Limb (tissue), 2 donors: ENCODE measurements at regions not wholly inside any gene's neighbourhood (a gene's known extent, or its start where the extent isn't known, plus 50 kb on each side); places are given as distances from the start of the nearest gene placed in this dataset.

ENCODE experiments used
- DNase-seq, 2 donors: peaks; one replicate each; pipeline ENCODE4 v3.0.0-alpha.2; 2016; ENCODE audit errors: extremely low spot score in 2 of 2

DNA sequence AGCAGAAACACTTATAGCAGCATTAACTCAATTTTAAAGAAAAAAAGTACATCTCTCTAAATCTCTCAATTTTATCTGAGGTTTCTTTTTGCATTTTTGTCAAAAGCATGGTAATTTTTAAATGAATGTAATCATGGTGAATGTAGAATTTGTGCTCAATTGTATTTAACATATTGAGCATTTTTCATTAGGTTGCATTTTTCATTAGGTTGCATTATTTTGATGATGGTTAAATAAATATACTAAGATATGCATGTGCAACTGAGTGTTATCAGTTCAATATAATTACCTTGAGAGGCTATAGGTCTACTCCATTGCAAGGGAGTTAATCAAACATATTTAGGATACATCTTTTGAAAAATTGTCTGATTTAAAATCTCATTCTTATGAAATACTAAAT, 355.1 kb upstream of the SPTLC3 start:
- no peak for DNase-seq

DNA sequence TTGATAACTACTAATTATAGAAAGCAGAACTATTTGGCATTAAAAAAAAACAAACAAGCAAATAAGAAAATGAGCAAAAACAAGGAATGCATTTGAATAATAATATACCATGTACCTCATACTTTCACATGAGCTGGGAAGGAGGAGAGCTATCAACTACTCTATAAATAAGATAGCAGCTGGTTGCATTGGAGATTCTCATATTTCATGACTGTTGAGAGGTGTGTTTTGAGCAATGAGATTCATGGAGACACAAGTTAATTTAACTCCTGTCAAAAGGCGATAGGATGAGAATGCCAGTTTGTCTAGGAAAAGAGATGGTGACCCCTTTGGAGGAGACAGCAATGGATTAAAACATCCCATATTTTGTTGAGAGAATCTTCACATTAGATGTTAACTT, 348.8 kb upstream of the SPTLC3 start:
- peak in 1 of 2 donors; percentile 17 for DNase-seq

GRCh38 chr20:12660918-12661317, 347.9 kb upstream of the SPTLC3 start:
- peak in 1 of 2 donors; percentile 32 for DNase-seq

DNA sequence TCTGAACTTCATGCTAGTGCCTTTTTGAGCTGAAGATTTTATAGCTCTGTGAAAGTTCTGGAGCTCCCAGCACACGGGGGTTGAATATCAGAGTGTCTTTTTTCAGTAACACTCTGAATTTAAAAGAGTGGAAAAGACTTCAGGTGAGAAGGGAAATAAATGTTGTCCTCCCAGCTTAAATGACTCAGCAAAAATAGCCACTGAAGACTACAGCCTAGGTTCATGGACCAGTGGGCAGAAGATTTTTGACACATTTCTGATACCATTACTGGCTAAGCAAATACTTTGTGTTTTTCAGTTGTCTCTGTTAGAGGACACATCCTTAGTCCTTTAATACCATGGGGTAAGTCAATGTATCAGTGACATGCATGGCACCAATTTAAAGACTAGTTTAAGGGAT, 338.5 kb upstream of the SPTLC3 start:
- no peak for DNase-seq

GRCh38 chr20:12673352-12673751, 335.4 kb upstream of the SPTLC3 start:
- DNase-seq, result no peak

DNA sequence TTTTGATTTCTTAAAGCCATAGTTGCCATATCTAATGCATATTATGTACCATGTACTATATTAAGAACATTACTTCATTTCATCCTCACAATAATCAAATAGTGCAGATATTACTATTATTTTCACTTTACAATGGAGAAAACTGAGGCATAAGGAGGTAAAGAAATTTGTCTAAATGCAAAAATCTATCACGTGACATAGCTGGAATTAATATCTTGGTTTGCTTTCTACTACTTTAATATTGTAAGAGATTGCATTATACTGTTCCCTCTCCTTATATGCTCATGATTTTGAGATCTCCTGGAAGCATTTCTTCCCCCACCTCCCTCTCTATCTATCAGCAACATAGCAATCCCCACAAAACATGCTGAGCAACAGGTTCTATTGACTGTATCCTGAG, 330.8 kb upstream of the SPTLC3 start:
- no peak for DNase-seq

DNA sequence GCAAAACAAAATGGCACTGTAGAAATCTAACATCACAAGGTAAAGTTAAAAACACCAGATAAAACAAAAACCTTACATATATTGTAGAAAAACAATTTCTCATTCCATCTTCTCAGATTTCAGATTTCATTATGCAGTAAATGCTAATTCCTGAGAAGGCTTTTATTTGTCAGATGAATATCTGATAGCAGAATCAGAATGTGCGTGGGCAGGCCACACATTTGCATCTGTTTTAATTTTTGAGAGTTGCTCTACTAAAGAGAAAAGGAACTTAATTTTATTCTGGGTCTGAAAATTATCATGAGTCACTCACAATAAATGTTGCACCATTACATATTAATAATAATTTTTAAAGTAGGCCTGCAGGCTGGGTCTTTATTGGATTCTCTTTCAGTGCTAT, 329.3 kb upstream of the SPTLC3 start:
- DNase-seq, result no peak

- DNase-seq, result no peak
Measured at GRCh38 chr20:12682613-12683012, 326.2 kb upstream of the SPTLC3 start.

- no peak for DNase-seq
Measured at GRCh38 chr20:12687476-12687875, 321.3 kb upstream of the SPTLC3 start.

- no peak for DNase-seq
Measured at GRCh38 chr20:12695937-12696336, 312.8 kb upstream of the SPTLC3 start.

GRCh38 chr20:12698817-12699216, 310.0 kb upstream of the SPTLC3 start:
- no peak for DNase-seq

- DNase-seq, result no peak
Measured at GRCh38 chr20:12699374-12700228, 309.2 kb upstream of the SPTLC3 start.

DNA sequence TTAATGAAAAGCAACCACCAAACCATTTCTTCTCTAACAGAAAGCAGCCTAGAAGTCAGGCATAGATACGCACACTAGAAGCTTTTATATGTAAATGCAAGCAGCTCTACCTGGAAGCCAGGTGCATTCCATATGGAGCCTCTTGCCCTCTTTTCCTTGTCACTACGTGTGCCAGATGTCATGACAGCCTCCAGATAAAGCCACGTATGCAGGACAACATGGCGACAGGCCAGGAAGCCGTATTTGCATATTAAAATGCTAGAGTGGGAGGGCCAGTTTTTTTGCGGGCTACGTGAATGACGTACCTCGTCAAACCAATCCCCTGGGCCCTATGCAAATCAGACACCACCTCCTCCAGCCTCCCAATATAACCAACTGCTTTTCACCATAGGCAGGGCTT, 308.1 kb upstream of the SPTLC3 start:
- no peak for DNase-seq

GRCh38 chr20:12702312-12702711, 306.5 kb upstream of the SPTLC3 start:
- DNase-seq, result no peak

DNA sequence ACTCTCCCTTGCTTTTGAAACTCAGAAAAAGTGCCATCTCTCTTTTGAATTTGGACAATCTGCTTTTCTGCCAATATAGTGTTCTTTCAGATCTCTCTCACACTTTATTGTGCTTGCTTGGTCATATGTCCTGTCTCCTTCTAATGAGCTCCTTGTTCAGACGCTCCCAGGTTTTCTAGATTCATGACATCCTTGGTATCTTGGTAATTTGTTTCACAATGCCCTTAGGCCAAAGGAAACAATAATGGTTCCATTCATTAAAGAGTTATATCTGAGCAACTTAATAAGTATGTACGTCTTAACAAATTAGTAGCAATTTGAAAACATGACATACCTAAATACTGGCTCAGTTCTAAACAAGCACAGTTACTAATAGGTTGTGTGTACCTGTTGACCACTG, 293.4 kb upstream of the SPTLC3 start:
- DNase-seq, result no peak

- DNase-seq, result peak in 1 of 2 donors; percentile 2
Measured at GRCh38 chr20:12715991-12716680, 292.6 kb upstream of the SPTLC3 start.

DNA sequence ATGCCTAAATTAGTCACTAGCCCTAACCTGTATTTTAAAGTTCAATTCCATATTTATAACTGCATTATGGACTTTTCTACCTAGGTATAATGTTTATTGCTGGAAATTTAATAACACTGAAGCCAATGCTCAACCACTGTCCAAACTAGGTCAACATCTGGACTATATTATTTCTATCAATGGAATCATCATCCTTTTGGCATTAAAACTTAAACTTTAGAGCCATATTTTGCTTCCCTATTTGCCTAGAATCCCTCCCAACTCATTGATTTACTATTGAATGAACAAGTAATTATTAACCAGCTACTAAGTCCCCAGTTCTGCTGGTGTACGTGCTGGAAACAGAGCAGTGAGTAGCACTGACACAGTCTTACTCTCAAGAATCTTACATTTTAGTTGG, 291.7 kb upstream of the SPTLC3 start:
- no peak for DNase-seq

- DNase-seq, result no peak
Measured at GRCh38 chr20:12718619-12719018, 290.2 kb upstream of the SPTLC3 start.

- DNase-seq, result no peak
Measured at GRCh38 chr20:12721636-12722035, 287.1 kb upstream of the SPTLC3 start.

GRCh38 chr20:12722091-12722490, 286.7 kb upstream of the SPTLC3 start:
- no peak for DNase-seq

- no peak for DNase-seq
Measured at GRCh38 chr20:12723811-12724210, 285.0 kb upstream of the SPTLC3 start.

DNA sequence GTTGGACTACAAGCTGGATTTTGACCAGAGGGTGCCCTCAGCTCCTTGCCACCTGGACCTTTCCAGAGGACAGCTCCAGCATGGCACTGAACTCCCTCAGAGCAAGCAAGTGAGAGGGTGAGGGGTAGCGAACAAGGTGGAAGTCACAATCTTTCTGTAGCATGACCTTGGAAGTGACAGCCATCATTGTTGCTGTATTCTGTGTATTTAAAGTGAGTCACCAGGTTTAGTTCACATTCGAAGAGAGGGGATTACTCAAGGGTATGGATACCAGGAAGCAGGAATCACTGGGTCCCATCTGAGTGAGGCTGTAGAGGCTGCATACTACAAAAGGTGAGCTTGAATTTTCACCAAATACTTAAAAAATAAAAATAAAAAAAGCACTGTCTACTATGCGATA, 280.0 kb upstream of the SPTLC3 start:
- DNase-seq, result no peak

- no peak for DNase-seq
Measured at GRCh38 chr20:12729326-12729725, 279.4 kb upstream of the SPTLC3 start.
